Stimulated activated CD8-positive, alpha-beta memory T cell treated with anti-CD3 and anti-CD28 coated beads, Interleukin-2, amount 100 ng/mL, for 48 hours (primary cell): ENCODE measurements at regions not wholly inside any gene's neighbourhood (a gene's known extent, or its start where the extent isn't known, plus 50 kb on each side); places are given as distances from the start of the nearest gene placed in this dataset.

Experiments
- DNase-seq, 2 donors: peaks; one replicate each; pipeline ENCODE4 v3.0.0-alpha.2; 2020; ENCODE audit warnings: low read depth in 2 of 2

DNA sequence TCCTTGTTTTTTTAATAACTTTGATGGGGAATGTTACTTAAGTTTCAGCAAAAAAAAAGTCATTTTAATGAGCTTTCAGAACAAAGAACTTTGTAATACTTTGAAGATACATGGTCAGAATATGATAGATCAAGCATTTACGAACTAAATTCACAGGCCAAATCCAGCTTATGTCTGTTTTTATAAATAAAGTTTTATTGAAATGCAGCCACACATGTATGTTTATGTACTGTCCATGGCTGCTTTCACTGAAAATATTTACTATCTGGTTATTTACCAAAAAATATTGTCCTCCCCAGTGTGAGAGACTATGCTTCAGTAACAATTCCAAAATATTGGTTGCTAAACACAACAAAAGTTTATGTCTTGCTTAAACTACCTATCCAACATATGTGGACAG is 366.7 kb downstream of the PIK3R1 start:
- no peak for DNase-seq

DNA sequence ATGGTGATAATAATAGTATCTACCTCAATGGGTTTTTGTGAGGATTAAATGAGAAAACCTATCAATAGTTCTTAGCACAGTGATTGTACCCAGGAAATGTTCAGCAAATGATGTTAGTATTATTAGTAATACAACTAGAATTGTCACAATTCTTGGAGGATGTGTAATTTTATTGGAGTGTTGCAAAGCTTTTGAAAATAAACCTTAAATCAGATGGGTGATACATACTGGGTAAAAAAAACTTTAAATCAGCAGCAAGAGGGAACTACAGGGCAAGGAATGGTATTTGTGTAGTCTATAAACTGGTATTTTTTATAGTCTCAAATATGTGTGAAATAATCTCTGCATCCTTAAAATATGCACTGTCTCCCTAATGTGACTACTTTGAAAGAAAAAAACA is 371.6 kb downstream of the PIK3R1 start:
- no peak for DNase-seq

DNA sequence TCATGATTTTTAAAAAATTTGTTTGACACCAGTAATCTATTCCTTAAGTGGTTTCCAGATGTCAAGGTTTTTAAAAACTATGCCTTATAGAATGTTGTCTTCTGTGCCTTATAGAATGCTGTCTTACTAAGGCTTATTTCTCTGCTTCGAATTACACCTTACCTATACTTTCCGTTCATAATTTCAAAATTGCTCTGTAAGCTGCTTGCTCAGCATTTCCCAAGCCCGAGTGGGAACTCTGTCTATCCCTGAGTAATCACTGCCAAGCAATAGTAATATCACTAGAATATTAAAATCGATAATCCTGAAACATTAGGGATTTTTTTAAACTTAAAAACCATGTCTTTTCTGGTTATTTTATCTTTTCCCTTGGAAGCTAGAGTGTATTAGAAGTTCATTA is 376.3 kb downstream of the PIK3R1 start:
- DNase-seq = no peak

DNA sequence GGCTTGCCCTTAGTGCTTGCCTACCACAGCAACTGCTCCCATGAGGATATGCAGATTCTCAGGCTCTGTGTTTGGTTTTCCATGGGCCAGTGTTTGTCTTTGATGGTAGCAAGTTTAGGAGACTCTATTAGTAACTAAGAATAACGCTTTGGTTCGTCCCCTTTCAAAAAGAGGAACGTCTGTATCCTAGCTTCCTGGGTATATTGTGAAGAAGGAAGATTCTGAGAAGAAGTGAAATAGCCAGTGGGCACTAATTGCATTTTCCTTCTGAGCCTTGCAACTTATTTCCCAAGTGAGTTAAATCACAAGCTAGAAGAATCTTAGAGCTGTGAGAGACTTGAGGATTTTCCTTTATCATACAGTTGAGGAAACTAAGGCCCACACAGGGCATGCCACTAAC is 376.8 kb downstream of the PIK3R1 start:
- no peak for DNase-seq

DNA sequence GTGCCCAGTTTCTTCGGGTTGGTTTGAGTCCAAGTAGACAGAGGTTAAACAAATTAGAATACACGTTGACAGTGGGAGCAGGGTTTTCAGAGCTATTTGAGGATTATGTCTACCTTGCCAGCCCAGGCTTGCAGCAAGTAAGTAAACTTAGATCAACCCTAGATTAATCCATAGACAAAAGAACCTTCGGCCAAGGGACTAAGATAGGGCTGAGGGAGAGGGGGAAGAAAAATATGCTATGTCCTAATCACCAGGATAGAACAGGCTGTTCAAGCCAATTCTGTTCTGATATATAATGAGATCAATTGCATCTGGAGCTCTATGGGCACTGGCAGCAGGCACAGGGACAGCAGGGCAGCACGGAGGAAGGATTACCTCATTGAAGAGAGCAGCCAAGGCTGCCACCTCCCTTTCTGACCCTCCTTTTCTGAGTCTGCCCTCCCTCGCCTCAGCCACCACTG is 377.7 kb downstream of the PIK3R1 start:
- no peak for DNase-seq

DNA sequence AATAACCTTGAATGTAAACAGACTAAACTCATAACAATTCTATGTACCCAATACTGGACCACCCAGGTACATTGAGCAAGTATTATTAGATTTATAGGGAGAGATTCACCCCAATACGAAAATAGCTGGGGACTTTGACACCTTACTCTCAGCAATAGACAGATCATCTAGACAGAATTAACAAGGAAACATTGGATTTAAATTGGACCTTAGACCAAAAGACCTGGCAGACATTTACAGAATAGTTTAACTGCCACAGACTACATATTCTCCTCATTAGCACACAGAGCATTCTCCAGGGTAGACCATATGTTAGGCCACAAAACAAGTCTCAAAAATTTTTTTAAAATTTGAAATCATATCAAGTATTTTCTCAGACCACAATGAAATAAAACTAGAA is 397.4 kb downstream of the PIK3R1 start:
- no peak for DNase-seq

DNA sequence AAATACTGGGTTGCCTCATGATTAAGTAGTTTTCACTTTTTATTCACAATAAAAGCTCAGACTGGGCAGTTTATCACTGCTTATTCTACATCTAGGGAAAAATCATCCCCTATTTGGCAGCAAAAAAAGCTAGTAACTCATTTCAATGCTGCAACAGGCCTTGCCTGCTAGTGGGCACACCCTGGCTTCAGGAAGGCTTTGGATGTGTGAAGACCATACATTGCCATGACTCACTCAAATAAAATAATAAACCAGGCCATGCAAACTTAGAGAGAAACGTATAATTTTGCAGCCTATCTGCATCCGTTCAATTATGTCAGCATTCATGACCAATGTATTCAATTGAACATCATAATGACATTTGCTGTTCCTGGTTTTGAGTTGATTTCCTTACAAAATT is 402.9 kb downstream of the PIK3R1 start:
- DNase-seq = no peak

DNA sequence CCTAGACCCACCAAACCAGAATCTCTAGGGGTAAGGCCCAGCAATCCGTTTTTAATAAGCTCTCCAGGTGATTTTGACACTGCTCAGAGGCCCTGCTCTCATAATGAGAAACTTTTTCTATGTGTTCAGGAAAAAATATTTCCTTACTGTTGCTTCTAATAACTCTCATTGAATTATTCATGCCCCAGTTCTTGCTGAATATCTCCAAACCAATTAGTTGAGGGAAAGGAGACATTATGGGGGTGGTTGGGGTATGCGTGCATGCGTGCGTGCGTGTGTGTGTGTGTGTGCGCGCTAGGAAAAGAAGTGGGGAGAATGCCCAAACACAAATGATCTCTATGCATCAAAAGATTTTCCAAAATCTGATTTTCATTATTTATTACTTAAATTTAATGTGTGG is 411.4 kb downstream of the PIK3R1 start:
- DNase-seq = no peak

DNA sequence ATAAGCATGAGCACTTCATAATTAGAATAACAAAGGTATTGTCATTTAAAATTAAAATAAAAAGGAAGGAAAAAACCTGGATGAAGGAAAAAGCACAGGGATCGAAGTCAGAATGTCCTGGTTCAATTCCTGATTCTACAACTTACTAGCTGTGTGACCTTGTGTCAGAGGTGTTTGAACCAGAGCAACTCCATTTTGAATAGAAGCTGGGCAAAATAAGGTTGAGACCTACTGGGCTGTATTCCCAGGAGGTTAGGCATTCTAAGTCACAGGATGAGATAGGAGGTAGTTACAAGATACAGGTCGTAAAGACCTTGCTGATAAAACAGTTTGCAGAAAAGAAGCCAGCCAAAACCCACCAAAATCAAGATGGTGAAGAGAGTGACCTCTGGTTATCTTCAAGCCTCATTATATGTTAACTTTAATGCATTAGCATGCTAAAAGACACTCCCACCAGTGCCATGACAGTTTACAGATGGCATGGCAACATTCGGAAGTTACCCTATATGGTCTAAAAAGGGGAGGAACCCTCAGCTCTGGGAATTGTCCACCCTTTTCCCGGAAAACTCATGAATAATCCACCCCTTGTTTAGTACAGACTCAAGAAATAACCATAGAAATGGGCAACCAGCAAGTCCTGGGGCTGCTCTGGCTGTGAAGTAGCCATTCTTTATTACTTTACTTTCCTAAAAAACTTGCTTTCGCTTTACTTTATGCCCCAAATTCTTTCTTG is 412.7 kb downstream of the PIK3R1 start:
- no peak for DNase-seq

DNA sequence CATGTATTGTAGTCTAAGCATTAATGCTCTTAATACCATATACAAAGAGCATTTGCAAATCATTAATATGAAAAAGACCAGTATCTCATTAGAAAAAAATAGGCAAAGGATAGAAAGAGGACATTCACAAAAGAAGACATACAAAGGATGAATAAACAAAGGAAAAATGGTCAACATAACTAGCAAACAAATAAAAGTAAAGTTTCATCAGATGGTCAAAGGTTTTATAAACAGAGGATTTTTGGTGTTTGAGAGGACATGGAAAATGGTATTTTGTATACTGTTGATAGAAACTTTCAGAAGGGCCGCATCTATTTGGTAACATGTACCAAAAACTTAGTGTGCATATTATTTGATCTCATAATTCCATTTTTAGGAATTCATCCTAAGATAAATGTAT is 414.8 kb downstream of the PIK3R1 start:
- DNase-seq = no peak

DNA sequence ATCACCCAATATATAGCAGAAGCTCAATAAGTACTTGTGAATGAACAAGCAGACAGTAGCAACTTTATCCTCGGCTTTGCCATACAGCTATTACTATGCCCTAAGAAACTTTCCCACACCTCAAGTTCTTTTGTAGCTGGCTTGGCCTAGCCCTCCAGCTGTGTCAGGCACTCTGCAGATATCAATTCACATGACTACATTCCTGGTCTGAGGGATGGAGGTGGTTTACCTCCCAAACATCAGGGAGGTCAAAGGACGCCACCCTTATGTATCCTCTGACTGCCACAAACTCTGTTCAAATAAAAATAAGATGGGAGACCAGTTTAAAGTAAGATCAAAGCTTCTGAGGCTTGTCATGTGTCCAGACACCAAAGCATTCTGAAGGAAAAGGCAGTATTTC is 416.3 kb downstream of the PIK3R1 start:
- no peak for DNase-seq

DNA sequence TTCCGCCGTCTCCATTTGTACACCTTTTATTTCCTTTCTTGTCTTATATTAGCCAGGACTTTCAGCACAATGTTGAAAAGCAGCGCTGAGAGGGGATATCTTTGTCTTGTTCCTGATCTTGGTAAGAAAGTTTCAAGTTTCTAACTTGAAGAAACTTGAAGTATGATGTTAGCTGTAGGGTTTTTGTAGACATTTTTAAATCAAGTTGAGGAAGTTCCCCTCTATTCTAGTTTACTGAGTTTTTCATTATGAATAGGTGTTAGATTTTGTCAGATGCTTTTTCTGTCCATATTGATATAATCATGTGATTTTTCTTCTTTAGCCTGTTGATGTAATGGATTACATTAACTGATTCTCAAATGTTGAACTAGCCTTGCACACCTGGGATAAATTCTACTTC is 425.7 kb downstream of the PIK3R1 start:
- DNase-seq = no peak

DNA sequence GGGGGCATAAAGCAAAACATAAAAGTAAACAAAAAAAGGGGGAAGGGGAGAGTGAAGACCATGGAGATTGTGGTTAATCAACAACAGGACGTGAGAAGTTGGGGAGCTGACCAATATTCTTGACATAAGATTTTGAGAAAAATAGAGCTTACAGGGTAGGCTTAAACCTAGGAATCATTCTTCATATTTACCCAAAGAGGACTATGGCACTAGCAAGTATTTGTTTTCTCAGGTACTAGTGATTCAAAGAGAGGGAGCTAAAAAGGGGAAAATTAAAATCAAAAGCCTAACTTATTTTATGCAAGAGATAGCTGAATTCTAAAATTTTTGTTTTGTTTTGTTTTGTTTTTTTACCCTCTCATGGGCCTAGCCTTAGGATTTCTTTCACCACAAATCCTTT is 427.5 kb downstream of the PIK3R1 start:
- DNase-seq = no peak

DNA sequence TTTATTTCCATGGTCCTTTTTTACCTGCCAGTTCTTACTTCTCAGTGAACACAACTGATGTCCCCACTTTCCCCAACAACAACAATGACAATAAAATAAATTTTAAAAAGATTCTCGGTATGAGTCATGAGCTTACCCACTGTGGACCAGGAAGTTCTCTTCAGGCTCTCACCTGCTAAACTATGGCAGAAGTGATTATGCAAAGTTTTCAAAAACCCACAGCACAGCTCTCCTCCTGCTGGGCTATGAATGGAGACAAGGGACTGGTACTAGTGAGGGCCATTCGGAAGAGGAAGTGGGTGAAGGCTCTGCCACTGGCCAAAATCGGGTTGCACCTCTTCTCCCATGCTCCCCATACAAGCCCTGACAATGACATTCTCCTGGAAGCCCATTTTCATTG is 429.4 kb downstream of the PIK3R1 start:
- no peak for DNase-seq

DNA sequence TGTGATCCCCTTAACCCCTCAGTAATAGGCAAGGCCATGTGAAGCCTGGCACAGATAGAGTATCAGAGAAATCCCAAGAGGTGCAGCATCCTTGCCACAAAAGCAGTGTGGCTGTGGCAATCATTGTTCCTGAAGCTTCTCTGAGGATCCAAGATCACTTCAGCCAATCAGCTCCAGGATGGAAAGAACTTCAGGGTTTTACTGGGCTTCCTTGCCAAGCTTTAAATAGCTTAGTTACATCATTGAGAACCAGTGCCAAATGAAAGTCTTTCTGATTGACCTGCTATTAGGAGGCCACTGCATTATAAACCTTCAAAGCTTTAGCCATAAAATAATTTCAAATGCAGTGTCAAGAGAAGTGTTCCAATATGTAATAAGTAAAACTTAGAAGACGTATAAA is 430.6 kb downstream of the PIK3R1 start:
- DNase-seq = no peak

DNA sequence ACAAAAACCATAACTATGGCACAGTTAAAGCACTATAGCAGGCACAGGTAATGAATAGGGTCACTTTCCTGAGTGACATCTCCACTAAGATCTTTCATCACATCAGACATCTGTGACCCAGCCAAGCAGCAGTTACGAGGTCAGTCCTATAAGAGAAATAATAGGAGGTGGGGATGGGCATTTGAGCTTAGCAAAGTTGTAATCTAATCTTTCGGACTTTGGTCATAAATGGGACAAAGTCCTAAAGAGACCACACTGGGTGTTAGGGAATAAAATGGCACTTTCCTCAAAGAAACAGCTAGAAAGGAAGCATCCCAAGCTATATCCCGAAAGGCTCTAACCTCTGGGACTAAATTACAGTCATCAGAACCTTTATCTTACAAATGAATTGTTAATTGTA is 432.2 kb downstream of the PIK3R1 start:
- no peak for DNase-seq

DNA sequence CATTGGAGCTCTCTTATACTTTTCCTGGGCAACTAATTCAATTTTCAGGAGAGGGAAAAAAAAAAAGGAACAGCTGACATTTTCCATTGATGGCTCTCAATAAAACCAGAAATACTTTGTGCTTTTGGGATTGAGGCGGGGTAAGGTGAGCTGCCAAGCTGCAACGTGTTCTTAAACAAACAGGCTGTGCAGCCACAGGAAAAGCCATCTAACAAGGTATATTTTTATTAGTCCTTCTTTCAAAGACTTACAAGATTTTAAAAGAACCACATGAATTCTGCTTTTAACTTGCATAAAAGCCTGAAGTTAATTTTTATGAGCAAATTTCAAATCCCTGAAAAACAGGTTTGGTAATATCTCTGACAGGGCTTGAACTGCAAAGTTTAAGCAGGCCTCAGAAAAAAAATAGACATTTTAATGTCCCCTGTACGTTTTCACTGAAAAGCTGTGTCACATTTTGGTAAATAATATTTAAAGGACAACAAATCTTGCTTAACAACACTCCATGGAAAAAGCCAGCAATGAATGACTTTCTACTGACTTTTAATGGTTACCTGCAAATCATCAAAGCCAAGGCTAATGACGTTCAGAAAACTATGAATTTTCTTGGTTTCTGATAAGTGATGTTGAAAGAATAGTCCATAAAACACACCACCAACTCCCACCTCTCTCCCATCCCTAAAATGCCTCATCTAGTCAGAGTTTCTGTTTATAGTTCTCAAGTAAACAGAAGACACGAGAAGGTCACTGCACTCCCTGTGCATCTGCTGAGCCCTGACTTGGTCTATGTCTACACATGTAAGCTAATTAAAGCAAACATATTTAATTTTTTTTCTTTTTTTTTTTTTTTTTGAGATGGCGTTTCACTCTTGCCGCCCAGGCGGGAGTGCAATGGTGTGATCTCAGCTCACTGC is 433.6 kb downstream of the PIK3R1 start:
- DNase-seq = no peak

DNA sequence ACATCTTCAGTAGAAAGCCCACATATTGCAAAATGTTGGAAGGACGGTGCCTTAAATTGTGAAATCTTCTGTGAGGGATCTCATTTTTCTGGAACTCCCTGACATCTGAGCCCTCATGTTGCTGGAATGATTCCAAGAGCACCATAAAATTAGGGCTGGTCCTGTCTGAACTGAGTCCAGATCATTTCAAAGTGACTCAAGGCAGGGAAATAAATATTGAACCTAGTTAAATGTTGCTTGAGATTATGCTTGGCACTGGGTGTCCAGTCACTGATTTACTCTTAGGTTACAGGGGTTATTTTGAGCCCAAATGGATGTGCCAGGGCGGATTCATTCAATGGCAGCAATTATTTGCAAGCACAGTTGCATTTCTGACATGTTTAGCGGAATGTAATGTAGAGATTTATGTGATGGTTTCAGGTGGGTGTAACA is 437.0 kb downstream of the PIK3R1 start:
- DNase-seq = no peak

DNA sequence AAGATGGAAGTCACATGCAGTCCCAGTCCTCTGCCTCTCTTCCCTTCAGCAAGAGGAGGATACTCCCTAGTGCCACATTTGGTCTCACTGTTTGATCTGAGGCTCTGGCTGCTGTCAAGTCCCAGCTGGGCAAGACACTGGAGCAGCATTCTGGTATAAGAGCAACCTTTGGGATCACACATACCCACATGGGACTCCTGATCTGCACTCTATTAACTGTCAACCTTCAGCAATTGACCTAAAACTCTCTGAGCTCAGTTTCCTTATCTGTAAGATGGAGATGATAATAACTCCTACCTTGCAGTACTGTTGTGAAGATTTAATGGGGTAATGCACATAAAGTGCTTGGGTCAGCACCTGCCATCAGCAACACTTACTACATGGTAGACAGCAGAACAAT is 437.9 kb downstream of the PIK3R1 start:
- DNase-seq = no peak

DNA sequence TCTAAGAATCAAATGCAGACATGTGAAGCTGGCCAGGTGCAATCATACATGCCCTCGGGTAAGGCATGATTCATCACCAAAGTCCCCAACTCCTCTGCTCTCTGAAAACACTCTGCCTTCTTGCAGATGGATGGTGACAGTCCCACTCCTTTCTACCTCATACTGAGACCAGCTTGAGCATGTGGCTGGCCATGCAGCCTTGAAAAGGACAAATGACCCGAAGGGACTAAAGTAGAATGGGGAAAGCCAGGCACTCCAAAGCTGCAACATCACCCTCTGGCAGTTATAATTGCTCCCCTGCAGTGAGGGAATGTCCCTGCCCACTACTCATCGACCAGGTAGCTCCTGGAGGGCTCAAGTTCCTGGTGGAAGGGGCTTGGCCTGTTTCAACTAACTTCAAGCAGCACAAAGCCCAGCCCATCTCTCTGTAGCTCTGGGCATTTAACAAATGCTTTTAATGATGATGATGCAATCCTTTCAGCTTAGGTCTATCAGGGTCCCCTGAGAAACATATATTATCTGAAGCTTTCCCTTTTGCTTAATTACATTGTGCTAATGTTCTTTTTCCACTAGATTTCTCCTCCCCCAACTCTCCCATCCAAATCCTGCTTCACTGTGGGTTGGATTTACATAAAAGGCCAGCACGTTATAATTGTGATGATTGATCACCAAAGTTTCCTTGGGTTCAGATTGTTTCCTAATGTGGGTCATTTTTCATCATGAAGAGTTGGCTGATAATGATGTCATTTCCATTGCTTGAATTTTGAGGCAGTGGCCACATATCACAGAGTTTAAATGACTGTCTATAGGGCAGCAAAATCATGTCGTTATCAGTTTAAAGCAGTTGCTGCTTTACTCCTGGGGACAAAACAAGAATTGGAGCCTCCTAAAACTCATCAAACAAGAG is 436.5 kb upstream of the SLC30A5 start:
- no peak for DNase-seq

DNA sequence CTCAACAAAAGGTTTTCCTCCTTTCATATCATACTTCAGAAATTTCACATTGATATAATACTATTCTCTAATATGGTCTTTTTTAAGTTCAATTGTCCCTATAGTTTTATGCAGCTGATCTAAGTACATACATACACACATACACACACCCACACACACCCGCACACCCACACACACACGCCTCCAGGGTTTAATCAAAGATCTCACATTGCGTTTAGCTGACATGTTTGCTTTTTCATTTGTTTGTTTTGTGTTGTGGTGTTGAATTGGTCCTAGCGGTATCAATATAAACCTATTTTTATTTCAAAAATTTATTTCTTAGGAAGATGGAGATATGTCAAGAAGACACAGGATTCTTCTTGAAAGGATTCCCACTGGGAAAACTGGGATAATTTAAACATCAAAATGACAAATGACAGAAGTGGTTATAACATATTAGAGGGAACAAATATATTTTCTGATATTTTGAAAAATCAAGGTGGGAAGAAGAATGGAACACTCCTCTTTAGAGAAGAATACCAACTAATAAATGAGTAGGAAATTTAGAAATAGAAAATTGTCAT is 434.9 kb upstream of the SLC30A5 start:
- no peak for DNase-seq

DNA sequence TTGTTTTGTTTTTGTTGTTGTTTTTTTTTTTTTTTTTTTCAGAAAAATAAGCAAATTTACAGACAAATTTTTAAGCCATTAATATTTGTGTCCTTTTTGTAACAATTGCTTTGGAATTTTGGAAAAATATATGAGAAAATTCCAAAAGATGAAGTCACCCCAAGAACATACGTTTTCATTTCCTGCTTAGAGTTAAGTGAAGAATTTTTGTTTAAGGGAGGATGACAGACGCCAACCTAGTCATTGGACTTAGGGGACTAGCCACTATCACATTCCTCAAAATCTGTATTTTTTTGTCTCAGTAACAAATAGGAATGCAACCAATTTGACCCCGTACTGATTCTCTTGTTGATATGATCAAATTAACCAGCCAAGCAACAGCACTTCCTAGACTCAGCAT is 433.9 kb upstream of the SLC30A5 start:
- no peak for DNase-seq
